GM12891 (cell line): ENCODE measurements at regions not wholly inside any gene's neighbourhood (a gene's known extent, or its start where the extent isn't known, plus 50 kb on each side); places are given as distances from the start of the nearest gene placed in this dataset.
A peak's percentile ranks its signal among the peaks of the same experiment; 100 is the strongest.

Experiments used
- DNase-seq: peaks from one replicate; pipeline ENCODE4 v3.0.0; 2011; ENCODE audit warnings: low spot score; ENCODE audit not compliant: insufficient read length
- FAIRE-seq: peaks from 2 replicates; lab custom pipeline; 2011; peaks lifted over from hg19 to GRCh38; lab: Jason Lieb, UNC
- PAX5 ChIP-seq: IDR thresholded peaks from 2 replicates; pipeline ENCODE4 v1.6.1; 2011; ENCODE audit warnings: low read length, moderate library complexity, mild to moderate bottlenecking; ENCODE audit not compliant: insufficient read depth, severe bottlenecking
- POLR2A ChIP-seq: IDR thresholded peaks from 2 replicates; pipeline ENCODE4 v1.6.1; 2011; ENCODE audit warnings: low read depth, low read length, control low read depth
- POLR2AphosphoS5 ChIP-seq: IDR thresholded peaks from 2 replicates; pipeline ENCODE4 v1.6.1; 2011; ENCODE audit warnings: low read depth, low read length, control low read depth
- POU2F2 ChIP-seq: IDR thresholded peaks from 2 replicates; pipeline ENCODE4 v1.6.1; 2011; ENCODE audit warnings: low read depth, mild to moderate bottlenecking, control low read depth, low read length, moderate library complexity
- SPI1 ChIP-seq: IDR thresholded peaks from 2 replicates; pipeline ENCODE4 v1.6.1; 2011; ENCODE audit warnings: low read depth, low read length, control low read depth
- TAF1 ChIP-seq: IDR thresholded peaks from 2 replicates; pipeline ENCODE4 v1.6.1; 2011; ENCODE audit warnings: low read depth, low read length, control low read depth

DNA sequence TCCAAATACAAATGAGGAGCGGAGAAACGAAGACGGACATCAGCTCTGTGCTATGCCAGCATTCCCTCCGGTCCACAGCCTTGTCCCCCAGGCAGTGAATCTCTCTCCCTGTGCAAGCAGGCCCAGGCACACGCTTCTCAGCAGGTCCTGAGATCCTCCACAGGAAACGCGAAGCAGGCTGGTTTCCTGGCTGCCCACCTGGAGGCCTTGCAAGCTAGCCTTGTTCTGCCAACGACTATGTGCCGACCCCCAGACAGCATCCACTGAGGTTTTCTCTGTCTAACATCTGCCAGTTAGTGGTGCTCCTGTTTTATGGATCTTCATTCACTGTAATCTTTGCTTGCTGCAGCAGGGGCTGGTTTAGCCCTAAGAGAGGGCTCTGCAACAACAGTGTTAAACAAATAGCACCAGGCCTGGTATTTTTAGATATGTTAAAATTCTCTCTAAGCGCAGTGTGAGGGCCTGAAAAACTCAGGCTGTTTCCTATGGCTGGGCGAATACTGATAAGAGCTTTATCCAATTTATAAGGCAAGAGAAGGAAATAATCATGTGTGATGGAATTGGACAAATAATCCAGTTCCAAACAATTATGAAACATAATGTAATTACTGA lies 386.0 kb upstream of the ARID1B start:
- no peak for TF ChIP-seq PAX5
- TF ChIP-seq POLR2A, result no peak
- TF ChIP-seq SPI1, result no peak
- TF ChIP-seq TAF1, result no peak
- TF ChIP-seq POLR2AphosphoS5, result no peak
- TF ChIP-seq POU2F2, result no peak
- FAIRE-seq (peak; percentile 40), DNase-seq (no peak)

DNA sequence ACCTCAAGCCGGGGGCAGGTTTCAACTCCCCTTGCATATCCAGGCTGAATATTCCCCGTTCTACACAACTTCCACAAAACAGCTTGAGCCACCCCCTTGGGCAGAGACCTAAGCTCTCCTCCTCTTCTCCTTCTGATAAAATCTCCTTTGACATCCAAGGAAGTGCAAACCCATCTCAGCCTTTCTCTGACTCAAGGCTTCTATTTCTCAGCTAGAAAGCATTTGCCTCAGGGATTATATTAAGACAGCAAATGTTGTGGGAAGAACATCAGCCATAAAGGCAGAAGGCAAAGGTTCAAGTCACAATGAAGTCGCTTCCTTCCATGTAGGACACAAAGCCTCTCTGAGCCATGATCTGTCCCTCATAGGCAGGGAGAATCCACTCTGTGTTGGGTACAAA lies 386.6 kb upstream of the ARID1B start:
- DNase-seq, result no peak
- no peak for FAIRE-seq
- TF ChIP-seq POU2F2 (no peak), POLR2A (no peak), SPI1 (no peak), POLR2AphosphoS5 (no peak), TAF1 (no peak), PAX5 (no peak)

DNA sequence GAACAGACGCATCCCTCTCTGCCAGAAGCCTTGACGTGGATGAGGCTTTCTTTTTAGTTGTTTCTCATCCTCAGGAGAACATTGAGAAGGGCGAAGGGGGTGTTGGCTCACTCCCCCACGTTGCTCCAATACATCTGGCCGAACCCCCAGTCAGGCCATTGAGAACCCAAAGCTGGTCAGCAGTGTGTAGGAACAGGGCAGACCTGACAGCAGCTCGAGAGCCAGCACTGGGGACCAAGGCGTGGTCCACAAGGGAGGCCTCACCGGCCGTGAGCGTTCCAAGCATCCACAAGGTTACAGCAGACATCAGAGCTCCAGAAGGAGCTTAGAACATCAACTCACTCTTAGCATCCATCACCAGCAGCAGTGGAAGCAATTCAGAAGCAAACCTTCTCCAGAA lies 387.9 kb upstream of the ARID1B start:
- TF ChIP-seq POU2F2, result no peak
- no peak for TF ChIP-seq TAF1
- no peak for TF ChIP-seq PAX5
- no peak for TF ChIP-seq POLR2AphosphoS5
- no peak for TF ChIP-seq SPI1
- no peak for TF ChIP-seq POLR2A
- no peak for DNase-seq
- no peak for FAIRE-seq

DNA sequence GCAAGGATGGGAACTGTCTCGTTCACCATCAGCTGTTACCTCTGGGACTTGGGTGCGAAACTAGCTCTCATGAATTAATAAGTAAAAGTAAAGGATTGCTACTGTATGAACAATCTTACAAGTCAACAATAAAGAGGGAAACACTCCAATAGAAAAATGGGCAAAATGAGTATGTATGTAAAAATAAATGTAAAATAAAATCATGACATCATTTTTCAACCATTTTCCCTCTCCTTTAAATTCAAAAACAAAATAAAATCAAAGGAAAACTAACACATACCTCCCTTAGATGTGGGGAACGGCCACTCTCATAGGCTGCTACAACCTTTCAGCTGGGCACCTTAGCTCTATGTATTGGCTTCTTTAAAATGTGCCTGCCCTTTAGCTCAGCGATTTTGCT lies 389.7 kb upstream of the ARID1B start:
- no peak for DNase-seq
- no peak for FAIRE-seq
- TF ChIP-seq TAF1 (no peak), SPI1 (no peak), PAX5 (no peak), POLR2AphosphoS5 (no peak), POLR2A (no peak), POU2F2 (no peak)

DNA sequence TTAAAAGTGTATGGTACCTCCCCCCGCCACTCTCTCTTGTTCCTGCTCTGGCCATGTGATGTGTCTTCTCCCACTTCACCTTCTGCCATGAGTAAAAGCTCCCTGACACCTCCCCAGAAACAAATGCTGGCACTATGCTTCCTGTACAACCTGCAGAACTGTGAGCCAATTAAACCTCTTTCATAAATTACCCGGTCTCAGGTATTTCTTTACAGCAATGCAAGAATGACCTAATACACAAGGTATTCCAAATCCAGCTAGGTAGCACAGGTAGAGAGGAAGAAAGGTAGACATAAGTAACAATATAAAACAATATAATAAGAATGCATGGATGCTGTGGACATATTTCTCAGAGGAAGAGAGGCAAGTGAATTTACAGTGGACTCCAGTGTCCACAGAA lies 394.1 kb upstream of the ARID1B start:
- TF ChIP-seq TAF1 (no peak), PAX5 (no peak), POU2F2 (no peak), POLR2AphosphoS5 (no peak), SPI1 (no peak), POLR2A (no peak)

DNA sequence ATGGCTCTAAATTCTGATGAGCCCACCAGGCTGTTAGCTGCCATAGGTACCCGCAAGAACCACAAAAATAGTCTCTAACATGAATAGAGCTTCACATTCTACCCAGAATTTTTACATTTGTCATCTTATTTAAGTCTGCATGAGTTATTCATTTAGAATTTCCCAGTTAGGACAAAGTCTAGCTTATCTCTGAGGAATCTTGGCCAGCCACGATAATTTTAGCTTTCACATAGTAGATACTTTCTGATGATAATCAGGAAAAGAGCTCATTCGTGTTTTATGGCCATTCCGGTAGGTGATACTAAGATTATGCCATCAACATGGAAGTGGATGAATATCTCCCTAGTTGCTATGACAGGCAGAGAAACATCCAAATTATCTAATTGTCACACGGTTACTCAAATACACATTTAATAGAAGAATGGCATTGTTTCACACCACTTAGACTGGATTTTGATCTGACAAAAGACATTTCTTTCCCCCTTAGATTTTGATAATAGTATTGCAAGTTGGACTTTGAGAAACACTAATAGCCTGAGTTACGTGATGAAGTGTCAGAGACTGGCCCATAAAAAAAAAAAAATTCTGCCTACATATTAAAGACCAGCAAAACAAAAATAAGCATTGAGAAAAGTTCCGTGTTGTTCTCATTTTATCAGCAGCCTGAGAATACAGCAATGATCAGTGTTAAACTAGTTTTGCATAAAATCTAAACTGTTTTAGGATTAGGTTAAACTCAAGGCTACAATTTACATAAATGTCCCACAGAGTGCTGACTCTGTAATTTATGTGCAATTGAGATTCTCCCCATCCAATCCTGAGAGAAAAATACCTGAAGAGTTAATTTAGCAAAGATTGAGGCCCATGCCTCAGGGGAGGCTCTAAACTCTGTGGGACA lies 397.5 kb upstream of the ARID1B start:
- TF ChIP-seq PAX5, result no peak
- no peak for TF ChIP-seq POLR2AphosphoS5
- no peak for TF ChIP-seq TAF1
- no peak for TF ChIP-seq POLR2A
- no peak for TF ChIP-seq SPI1
- no peak for TF ChIP-seq POU2F2
- FAIRE-seq, result no peak
- DNase-seq, result no peak

More for the DNA sequence above, 394.1 kb upstream of the ARID1B start:
- DNase-seq (no peak), FAIRE-seq (no peak)

DNA sequence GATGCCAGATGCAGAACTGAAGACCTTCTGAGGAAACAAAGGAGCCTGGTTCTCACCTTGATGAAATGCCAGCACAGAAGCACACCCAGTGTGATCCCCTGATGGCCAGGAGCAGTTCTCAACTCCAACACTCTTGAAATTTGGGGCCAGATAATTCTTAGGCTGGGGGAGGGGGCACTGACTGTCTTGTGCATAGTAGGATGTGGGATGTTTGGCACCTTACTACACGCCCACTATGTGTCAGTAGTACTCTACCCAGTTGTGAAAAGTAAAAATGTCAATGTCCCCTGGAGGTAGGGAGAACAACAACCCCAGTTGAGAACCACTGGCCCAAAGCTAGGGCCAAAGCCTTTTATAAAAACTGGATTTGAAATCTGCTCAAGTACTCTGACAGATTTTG lies 398.3 kb upstream of the ARID1B start:
- DNase-seq (no peak), FAIRE-seq (no peak)
- TF ChIP-seq POU2F2, result no peak
- no peak for TF ChIP-seq PAX5
- TF ChIP-seq SPI1, result no peak
- TF ChIP-seq POLR2A, result no peak
- TF ChIP-seq POLR2AphosphoS5, result no peak
- TF ChIP-seq TAF1, result no peak

DNA sequence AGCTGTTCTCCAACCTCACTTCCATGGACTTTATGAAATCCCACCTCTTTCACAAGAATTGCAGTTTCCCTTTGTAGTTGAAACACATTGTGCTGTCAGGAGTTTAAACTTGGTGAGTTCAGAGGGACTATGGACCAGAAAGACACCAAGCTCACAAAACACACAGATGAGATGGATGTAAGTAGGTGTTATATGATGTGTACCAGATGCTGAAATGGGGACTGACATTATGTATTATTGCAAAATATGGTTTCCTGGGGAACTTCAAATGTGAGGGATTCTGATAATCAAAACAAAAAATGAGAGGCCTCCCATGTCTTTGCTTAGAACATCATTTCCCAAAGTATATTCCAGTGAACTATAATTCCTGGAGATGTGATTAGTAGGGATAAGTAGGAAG lies 401.1 kb upstream of the ARID1B start:
- DNase-seq (no peak), FAIRE-seq (no peak)
- TF ChIP-seq POLR2AphosphoS5, result no peak

DNA sequence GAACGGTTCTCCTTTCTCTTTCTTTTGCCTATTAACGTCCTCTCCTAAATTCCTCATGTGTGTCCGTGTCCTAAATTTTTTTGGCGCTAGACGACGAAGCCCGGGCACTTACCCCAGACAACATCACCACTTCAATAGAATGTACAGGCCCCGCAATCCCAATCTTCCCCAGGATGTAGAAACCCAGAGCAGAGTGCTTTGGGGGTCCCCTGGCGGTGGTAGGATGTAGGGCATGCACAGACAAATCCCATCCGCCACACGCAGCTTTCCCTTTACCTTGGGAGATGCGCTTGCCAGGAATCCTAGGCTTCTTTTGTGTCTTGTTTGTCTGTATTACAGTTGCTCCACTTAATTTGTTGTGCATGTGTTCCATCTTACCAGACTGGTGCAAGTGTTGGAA lies 417.3 kb upstream of the ARID1B start:
- no peak for FAIRE-seq

More for the DNA sequence above, 417.3 kb upstream of the ARID1B start:
- no peak for DNase-seq
- TF ChIP-seq PAX5, result no peak
- no peak for TF ChIP-seq TAF1
- TF ChIP-seq POLR2A, result no peak
- TF ChIP-seq SPI1, result no peak
- TF ChIP-seq POU2F2, result no peak
- no peak for TF ChIP-seq POLR2AphosphoS5
